ENCODE measurements at regions not wholly inside any gene's neighbourhood (a gene's known extent, or its start where the extent isn't known, plus 50 kb on each side); places are given as distances from the start of the nearest gene placed in this dataset.

DNA sequence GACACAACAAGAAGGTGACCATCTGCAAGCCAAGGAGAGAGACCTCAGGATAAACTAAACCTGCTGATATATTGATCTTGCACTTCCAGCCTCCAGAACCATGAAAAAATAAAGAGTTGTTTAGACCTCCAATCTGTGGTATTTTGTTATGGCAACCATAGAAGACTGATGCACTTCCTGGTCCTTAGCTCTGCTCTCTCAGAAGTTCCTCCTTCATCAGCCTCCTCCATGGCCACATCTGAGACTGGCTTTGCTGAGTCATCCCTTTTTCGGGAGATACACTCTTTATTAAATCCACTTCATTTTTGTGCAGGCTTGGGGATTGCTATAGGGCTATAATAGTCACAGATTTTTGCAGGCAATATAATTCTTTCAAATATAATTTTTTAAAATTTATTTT, 89.6 kb upstream of the ATF7IP start:
- TF ChIP-seq POLR2A (IDR thresholded peaks at IDR 0.05; ENCODE audit: low read length) (no peak), RAD21 (conservative IDR thresholded peaks at IDR 0.05 in 1 of 2, IDR thresholded peaks at IDR 0.05 in 1 of 2) (no peak), PHF8 (IDR thresholded peaks at IDR 0.05; ENCODE audit: borderline replicate concordance, low read depth) (no peak), KDM1A (IDR thresholded peaks at IDR 0.05; ENCODE audit: low read depth) (no peak), BHLHE40 (IDR thresholded peaks at IDR 0.05; ENCODE audit: low read depth, low read length) (no peak), SMC3 (IDR thresholded peaks at IDR 0.05) (no peak), KDM5A (IDR thresholded peaks at IDR 0.05) (no peak), NFE2L2 (conservative IDR thresholded peaks at IDR 0.05; ENCODE audit: low read length) (peak; percentile 65; the same call in 1 of the 2 replicates)
- TF ChIP-seq, protein P1, sequence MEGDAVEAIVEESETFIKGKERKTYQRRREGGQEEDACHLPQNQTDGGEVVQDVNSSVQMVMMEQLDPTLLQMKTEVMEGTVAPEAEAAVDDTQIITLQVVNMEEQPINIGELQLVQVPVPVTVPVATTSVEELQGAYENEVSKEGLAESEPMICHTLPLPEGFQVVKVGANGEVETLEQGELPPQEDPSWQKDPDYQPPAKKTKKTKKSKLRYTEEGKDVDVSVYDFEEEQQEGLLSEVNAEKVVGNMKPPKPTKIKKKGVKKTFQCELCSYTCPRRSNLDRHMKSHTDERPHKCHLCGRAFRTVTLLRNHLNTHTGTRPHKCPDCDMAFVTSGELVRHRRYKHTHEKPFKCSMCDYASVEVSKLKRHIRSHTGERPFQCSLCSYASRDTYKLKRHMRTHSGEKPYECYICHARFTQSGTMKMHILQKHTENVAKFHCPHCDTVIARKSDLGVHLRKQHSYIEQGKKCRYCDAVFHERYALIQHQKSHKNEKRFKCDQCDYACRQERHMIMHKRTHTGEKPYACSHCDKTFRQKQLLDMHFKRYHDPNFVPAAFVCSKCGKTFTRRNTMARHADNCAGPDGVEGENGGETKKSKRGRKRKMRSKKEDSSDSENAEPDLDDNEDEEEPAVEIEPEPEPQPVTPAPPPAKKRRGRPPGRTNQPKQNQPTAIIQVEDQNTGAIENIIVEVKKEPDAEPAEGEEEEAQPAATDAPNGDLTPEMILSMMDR (IDR thresholded peaks at IDR 0.05), result no peak
- TF ChIP-seq, protein P2, sequence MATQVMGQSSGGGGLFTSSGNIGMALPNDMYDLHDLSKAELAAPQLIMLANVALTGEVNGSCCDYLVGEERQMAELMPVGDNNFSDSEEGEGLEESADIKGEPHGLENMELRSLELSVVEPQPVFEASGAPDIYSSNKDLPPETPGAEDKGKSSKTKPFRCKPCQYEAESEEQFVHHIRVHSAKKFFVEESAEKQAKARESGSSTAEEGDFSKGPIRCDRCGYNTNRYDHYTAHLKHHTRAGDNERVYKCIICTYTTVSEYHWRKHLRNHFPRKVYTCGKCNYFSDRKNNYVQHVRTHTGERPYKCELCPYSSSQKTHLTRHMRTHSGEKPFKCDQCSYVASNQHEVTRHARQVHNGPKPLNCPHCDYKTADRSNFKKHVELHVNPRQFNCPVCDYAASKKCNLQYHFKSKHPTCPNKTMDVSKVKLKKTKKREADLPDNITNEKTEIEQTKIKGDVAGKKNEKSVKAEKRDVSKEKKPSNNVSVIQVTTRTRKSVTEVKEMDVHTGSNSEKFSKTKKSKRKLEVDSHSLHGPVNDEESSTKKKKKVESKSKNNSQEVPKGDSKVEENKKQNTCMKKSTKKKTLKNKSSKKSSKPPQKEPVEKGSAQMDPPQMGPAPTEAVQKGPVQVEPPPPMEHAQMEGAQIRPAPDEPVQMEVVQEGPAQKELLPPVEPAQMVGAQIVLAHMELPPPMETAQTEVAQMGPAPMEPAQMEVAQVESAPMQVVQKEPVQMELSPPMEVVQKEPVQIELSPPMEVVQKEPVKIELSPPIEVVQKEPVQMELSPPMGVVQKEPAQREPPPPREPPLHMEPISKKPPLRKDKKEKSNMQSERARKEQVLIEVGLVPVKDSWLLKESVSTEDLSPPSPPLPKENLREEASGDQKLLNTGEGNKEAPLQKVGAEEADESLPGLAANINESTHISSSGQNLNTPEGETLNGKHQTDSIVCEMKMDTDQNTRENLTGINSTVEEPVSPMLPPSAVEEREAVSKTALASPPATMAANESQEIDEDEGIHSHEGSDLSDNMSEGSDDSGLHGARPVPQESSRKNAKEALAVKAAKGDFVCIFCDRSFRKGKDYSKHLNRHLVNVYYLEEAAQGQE (IDR thresholded peaks at IDR 0.05), result no peak
- TF ChIP-seq, protein P3, sequence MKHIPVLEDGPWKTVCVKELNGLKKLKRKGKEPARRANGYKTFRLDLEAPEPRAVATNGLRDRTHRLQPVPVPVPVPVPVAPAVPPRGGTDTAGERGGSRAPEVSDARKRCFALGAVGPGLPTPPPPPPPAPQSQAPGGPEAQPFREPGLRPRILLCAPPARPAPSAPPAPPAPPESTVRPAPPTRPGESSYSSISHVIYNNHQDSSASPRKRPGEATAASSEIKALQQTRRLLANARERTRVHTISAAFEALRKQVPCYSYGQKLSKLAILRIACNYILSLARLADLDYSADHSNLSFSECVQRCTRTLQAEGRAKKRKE (CRISPR knock-in tag; IDR thresholded peaks at IDR 0.05; ENCODE audit: low read depth), result no peak
- TF ChIP-seq, protein P4, sequence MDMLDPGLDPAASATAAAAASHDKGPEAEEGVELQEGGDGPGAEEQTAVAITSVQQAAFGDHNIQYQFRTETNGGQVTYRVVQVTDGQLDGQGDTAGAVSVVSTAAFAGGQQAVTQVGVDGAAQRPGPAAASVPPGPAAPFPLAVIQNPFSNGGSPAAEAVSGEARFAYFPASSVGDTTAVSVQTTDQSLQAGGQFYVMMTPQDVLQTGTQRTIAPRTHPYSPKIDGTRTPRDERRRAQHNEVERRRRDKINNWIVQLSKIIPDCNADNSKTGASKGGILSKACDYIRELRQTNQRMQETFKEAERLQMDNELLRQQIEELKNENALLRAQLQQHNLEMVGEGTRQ (IDR thresholded peaks at IDR 0.05), result no peak
